Neutrophil (primary cell): ENCODE measurements at regions not wholly inside any gene's neighbourhood (a gene's known extent, or its start where the extent isn't known, plus 50 kb on each side); places are given as distances from the start of the nearest gene placed in this dataset.

Experiments
- H3K27ac ChIP-seq: fragments of 200-600 bp; sonication (generic); 2 replicates; pipeline ENCODE4 v1.5.1; 2016; ENCODE audit warnings: mild to moderate bottlenecking, moderate library complexity
- H3K27me3 ChIP-seq: fragments of 200-600 bp; sonication (generic); 2 replicates; pipeline ENCODE4 v1.6.0; 2016; ENCODE audit warnings: mild to moderate bottlenecking
- H3K36me3 ChIP-seq: fragments of 200-600 bp; sonication (generic); 2 replicates; pipeline ENCODE4 v1.5.1; 2017
- H3K4me1 ChIP-seq, 2 experiments: fragments of 200-600 bp in 1 of 2; sonication (generic) in 1 of 2; 1 replicate in 1 of 2; 2 replicates in 1 of 2; pipeline versions ENCODE4 v1.5.1 to v1.6.1; 2013 to 2016; ENCODE audit warnings: low read depth in 1 of 2, low read length in 1 of 2, mild to moderate bottlenecking in 1 of 2, moderate library complexity in 1 of 2; ENCODE audit not compliant: control insufficient read depth in 1 of 2, insufficient read depth in 1 of 2
- H3K4me3 ChIP-seq, 2 experiments: fragments of 200-600 bp in 1 of 2; sonication (generic) in 1 of 2; 1 replicate in 1 of 2; 2 replicates in 1 of 2; pipeline ENCODE4 v1.5.1; 2013 to 2016; ENCODE audit warnings: low read depth in 1 of 2, low read length in 1 of 2, mild to moderate bottlenecking in 1 of 2, moderate library complexity in 1 of 2
- H3K9me3 ChIP-seq: fragments of 200-600 bp; sonication (generic); 2 replicates; pipeline ENCODE4 v1.5.1; 2016
- TF ChIP-seq, protein P1 (sequence below): fragments of 200-600 bp; sonication (generic); IDR thresholded peaks from 2 replicates; pipeline ENCODE4 v1.5.1; 2016; ENCODE audit warnings: antibody characterized with exemption

- TF ChIP-seq, protein P1, sequence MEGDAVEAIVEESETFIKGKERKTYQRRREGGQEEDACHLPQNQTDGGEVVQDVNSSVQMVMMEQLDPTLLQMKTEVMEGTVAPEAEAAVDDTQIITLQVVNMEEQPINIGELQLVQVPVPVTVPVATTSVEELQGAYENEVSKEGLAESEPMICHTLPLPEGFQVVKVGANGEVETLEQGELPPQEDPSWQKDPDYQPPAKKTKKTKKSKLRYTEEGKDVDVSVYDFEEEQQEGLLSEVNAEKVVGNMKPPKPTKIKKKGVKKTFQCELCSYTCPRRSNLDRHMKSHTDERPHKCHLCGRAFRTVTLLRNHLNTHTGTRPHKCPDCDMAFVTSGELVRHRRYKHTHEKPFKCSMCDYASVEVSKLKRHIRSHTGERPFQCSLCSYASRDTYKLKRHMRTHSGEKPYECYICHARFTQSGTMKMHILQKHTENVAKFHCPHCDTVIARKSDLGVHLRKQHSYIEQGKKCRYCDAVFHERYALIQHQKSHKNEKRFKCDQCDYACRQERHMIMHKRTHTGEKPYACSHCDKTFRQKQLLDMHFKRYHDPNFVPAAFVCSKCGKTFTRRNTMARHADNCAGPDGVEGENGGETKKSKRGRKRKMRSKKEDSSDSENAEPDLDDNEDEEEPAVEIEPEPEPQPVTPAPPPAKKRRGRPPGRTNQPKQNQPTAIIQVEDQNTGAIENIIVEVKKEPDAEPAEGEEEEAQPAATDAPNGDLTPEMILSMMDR = no peak
- Histone ChIP-seq H3K4me1 (no peaks in the 10 kb centered on the region), H3K9me3 (no peaks in the 10 kb centered on the region), H3K27me3 (no peaks in the 10 kb centered on the region), H3K27ac (no peak overlapping the region), H3K36me3 (no peaks in the 10 kb centered on the region), H3K4me3 (no peak overlapping the region)
Measured at GRCh38 chr4:132026816-132027215, 1122.3 kb upstream of the PCDH10 start.

DNA sequence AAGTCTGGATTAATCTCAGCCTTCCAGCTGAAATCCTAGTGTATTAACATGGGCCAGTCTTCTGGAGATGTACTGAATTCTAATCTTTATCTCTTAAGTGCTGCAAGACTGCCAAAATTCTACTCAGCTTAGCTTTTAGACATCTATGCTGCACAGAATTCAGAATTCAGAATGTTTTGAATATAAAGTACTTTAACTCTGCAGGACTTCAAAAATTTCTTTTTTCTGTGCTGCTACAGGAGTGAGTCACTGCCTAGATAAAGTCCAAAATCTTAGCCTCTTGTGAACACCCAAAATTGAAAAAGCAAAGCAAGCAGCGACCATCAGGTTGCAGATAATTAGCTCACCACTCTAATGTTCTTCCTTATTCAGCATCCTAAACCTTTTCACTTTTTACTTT, 1092.6 kb upstream of the PCDH10 start:
- TF ChIP-seq, protein P1 = no peak
- Histone ChIP-seq H3K36me3 (no peaks in the 10 kb centered on the region), H3K9me3 (no peaks in the 10 kb centered on the region)

DNA sequence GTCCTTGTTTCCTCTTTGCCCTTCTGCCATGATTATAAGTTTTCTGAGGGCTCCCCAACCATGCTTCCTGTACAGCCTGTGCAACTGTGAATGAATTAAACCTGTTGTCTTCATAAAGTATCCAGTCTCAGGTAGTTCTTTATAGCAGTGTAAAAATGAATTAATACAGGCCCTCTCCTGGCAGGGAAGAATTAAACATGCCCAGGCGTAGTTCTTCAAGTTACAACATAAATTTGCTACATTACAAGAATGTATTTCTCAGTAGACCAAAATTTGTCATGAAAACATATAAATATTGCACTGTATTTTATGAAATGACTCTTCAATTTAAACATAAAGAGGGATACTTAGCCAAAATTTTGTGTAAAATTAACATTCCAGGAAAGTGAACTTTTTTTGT, 1089.9 kb upstream of the PCDH10 start:
- Histone ChIP-seq H3K27me3 (no peaks in the 10 kb centered on the region), H3K4me1 (no peaks in the 10 kb centered on the region), H3K4me3 (no peak overlapping the region), H3K36me3 (no peaks in the 10 kb centered on the region), H3K9me3 (no peaks in the 10 kb centered on the region), H3K27ac (no peak overlapping the region)
- TF ChIP-seq, protein P1 = no peak

More for the DNA sequence above, 1092.6 kb upstream of the PCDH10 start:
- Histone ChIP-seq H3K4me1 (no peaks in the 10 kb centered on the region), H3K27ac (no peak overlapping the region), H3K4me3 (no peak overlapping the region), H3K27me3 (no peaks in the 10 kb centered on the region)

GRCh38 chr4:132062611-132063239, 1086.4 kb upstream of the PCDH10 start:
- H3K36me3 ChIP-seq = no peaks in the 10 kb centered on the region
- H3K4me3 ChIP-seq = no peak overlapping the region
- H3K9me3 ChIP-seq = no peaks in the 10 kb centered on the region
- H3K4me1 ChIP-seq = no peaks in the 10 kb centered on the region
- H3K27me3 ChIP-seq = no peaks in the 10 kb centered on the region
- no peak overlapping the region for H3K27ac ChIP-seq
- TF ChIP-seq, protein P1 = no peak

- H3K4me1 ChIP-seq = no peaks in the 10 kb centered on the region
- no peak overlapping the region for H3K27ac ChIP-seq
- no peaks in the 10 kb centered on the region for H3K36me3 ChIP-seq
- H3K9me3 ChIP-seq = no peaks in the 10 kb centered on the region
- TF ChIP-seq, protein P1 = no peak
- H3K4me3 ChIP-seq = no peak overlapping the region
- H3K27me3 ChIP-seq = no peaks in the 10 kb centered on the region
Measured at GRCh38 chr4:132063829-132064228, 1085.3 kb upstream of the PCDH10 start.
